ENCODE measurements at regions not wholly inside any gene's neighbourhood (a gene's known extent, or its start where the extent isn't known, plus 50 kb on each side); places are given as distances from the start of the nearest gene placed in this dataset.

- Histone ChIP-seq H3K4me3 (ENCODE audit: extremely low read depth in 1 of 4, insufficient read depth in 2 of 4, low read depth in 3 of 4, low read length in 4 of 4) (no peak overlapping the region), H3K9ac (replicated peaks in 1 of 4; ENCODE audit: extremely low read depth in 1 of 4, low read depth in 3 of 4, low read length in 3 of 4) (no peak overlapping the region), H3K56ac (replicated peaks; ENCODE audit: insufficient read length, low read depth, low read length) (no peak overlapping the region), H2BK120ac (replicated peaks; ENCODE audit: low read depth, low read length) (no peak overlapping the region), H3K18ac (ENCODE audit: extremely low read depth, low read length) (no peak overlapping the region), H4K20me1 (replicated peaks in 1 of 2; ENCODE audit: control insufficient read depth in 1 of 2, insufficient read depth in 2 of 2, low read length in 2 of 2) (no peaks in the 10 kb centered on the region), H4K8ac (ENCODE audit: extremely low read depth, insufficient read depth, low read length) (no peak overlapping the region), H3K9me3 (ENCODE audit: insufficient read depth in 2 of 2, low read depth in 1 of 2, low read length in 1 of 2) (peaks cover 3 to 9% of the 10 kb centered on the region in 2 experiments; a peak in 3 of 4 replicates), H2BK12ac (ENCODE audit: low read depth, low read length) (no peak overlapping the region), H2BK20ac (ENCODE audit: low read length) (no peak overlapping the region), H4K5ac (ENCODE audit: insufficient read length, low read depth, low read length) (no peak overlapping the region), H2AFZ (ENCODE audit: low read length) (no peak overlapping the region), H3K36me3 (ENCODE audit: control insufficient read depth in 2 of 4, insufficient read depth in 4 of 4, low read length in 3 of 4) (no peaks in the 10 kb centered on the region), H3K14ac (ENCODE audit: insufficient read length) (no peak overlapping the region), H3K79me1 (ENCODE audit: low read depth, low read length) (no peaks in the 10 kb centered on the region), H3K27me3 (replicated peaks in 1 of 4; ENCODE audit: control insufficient read depth in 3 of 4, extremely low read depth in 1 of 4, insufficient read depth in 3 of 4, low read length in 3 of 4) (no peaks in the 10 kb centered on the region), H4K91ac (replicated peaks; ENCODE audit: insufficient read length, low read length) (no peak overlapping the region), H2BK15ac (ENCODE audit: low read length) (no peak overlapping the region), H3K27ac (ENCODE audit: low read depth, low read length) (no peak overlapping the region), H3K23ac (ENCODE audit: insufficient read length) (no peak overlapping the region), H3K4me2 (ENCODE audit: insufficient read depth in 1 of 2, low read depth in 2 of 2, low read length in 2 of 2) (no peak overlapping the region), H3K23me2 (ENCODE audit: low read depth, low read length) (no peaks in the 10 kb centered on the region), H2BK5ac (ENCODE audit: low read depth, low read length) (no peak overlapping the region), H2AK5ac (ENCODE audit: low read depth, low read length) (no peak overlapping the region), H3K79me2 (ENCODE audit: control insufficient read depth in 1 of 2, insufficient read depth in 2 of 2, low read length in 2 of 2) (no peaks in the 10 kb centered on the region), H3K4me1 (replicated peaks in 1 of 4; ENCODE audit: control insufficient read depth in 3 of 4, insufficient read depth in 4 of 4, low read length in 3 of 4) (peaks cover 0 to 3% (median under 1%) of the 10 kb centered on the region in 4 experiments; a peak in 2 of 7 replicates), H3K4ac (replicated peaks; ENCODE audit: insufficient read length, low read depth, low read length) (no peak overlapping the region)
- DNase-seq (ENCODE audit: low read depth in 1 of 2, low spot score in 2 of 2) (no peak), FAIRE-seq (no peak)
- CTCF ChIA-PET (ENCODE audit: partially characterized antibody): interaction anchor here (1.0 to 1.3 kb wide), 3 partner anchors 9 to 356 kb away, joined by 3 read pairs; no protein-coding TSS in a partner anchor
- POLR2A ChIA-PET (ENCODE audit: partially characterized antibody): interaction anchor here (0.6 kb wide), 1 partner anchor 142 kb away, joined by 5 read pairs; no protein-coding TSS in a partner anchor
- TF ChIP-seq RAD21 (IDR thresholded peaks at IDR 0.05 in 1 of 2, conservative IDR thresholded peaks at IDR 0.05 in 1 of 2; ENCODE audit: low read depth in 2 of 2, low read length in 2 of 2) (no peak), E2F6 (IDR thresholded peaks at IDR 0.05) (no peak), JUND (IDR thresholded peaks at IDR 0.05; ENCODE audit: low read length) (no peak), SAP30 (IDR thresholded peaks at IDR 0.05; ENCODE audit: insufficient read depth, insufficient replicate concordance, low read length) (no peak), ASH2L (IDR thresholded peaks at IDR 0.05; ENCODE audit: low read length) (no peak), PHF8 (conservative IDR thresholded peaks at IDR 0.05; ENCODE audit: low read depth, low read length) (no peak), CHD1 (IDR thresholded peaks at IDR 0.05; ENCODE audit: low read depth, low read length) (no peak), HDAC6 (IDR thresholded peaks at IDR 0.05; ENCODE audit: low read depth, low read length) (no peak)
- TF ChIP-seq, protein P1, sequence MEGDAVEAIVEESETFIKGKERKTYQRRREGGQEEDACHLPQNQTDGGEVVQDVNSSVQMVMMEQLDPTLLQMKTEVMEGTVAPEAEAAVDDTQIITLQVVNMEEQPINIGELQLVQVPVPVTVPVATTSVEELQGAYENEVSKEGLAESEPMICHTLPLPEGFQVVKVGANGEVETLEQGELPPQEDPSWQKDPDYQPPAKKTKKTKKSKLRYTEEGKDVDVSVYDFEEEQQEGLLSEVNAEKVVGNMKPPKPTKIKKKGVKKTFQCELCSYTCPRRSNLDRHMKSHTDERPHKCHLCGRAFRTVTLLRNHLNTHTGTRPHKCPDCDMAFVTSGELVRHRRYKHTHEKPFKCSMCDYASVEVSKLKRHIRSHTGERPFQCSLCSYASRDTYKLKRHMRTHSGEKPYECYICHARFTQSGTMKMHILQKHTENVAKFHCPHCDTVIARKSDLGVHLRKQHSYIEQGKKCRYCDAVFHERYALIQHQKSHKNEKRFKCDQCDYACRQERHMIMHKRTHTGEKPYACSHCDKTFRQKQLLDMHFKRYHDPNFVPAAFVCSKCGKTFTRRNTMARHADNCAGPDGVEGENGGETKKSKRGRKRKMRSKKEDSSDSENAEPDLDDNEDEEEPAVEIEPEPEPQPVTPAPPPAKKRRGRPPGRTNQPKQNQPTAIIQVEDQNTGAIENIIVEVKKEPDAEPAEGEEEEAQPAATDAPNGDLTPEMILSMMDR (IDR thresholded peaks at IDR 0.05; ENCODE audit: control extremely low read depth in 1 of 3, insufficient read depth in 1 of 3, low read depth in 1 of 3, low read length in 3 of 3): no peak
Observed at GRCh38 chr20:52056203-52057062, 135.1 kb downstream of the ZFP64 start.

Measured in H1 (cell line).